NCI-H2029 (cell line): ENCODE measurements at regions not wholly inside any gene's neighbourhood (a gene's known extent, or its start where the extent isn't known, plus 50 kb on each side); places are given as distances from the start of the nearest gene placed in this dataset.

Experiments used
- DNase-seq: peaks from one replicate; lab custom pipeline; 2025; lab: John Stamatoyannopoulos, UW

- no peak for DNase-seq
These were observed 309.2 kb upstream of the ZMIZ1 start for GRCh38 chr10:78759456-78760120.

DNA sequence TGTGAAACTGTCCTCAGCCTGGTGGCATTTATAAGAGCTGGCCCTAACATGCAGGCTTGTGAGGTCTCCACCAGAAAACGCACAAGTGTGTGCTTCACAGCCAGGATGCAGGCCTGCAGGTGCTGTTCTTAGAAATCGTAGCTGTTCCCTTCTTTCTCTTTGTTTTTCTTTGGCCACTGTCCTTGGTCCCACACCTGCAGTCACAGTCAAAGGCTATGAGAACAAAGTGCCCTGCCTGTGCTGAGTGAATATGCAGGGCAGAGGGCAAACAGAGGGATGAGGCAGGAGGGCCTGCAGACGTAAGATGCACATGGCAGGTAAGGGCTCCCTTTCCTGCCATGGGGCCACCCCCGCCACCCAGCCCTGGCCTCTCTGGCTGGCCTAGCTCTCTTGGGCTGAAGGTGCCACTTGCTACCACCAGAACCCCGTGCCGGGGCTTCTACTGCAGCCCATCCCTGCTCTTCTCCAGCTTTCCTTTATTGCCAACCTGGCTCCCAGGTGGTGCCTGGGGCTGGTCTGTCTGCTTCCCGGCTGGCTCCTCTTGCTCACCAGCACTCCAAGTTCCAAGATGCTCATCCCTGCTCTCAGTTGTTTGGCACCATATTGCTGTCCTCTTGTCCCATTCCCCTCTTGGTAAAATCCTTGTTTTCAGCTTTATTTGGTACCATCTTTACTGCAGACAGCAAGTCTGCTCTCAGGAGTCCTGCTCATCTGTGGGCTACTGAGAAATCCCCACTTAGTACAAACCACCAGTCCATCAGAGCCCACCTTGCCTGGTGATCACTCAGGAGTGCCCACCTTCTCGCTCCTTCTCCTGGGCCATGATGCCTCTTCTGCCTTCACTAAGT lies 308.1 kb upstream of the ZMIZ1 start:
- no peak for DNase-seq

DNA sequence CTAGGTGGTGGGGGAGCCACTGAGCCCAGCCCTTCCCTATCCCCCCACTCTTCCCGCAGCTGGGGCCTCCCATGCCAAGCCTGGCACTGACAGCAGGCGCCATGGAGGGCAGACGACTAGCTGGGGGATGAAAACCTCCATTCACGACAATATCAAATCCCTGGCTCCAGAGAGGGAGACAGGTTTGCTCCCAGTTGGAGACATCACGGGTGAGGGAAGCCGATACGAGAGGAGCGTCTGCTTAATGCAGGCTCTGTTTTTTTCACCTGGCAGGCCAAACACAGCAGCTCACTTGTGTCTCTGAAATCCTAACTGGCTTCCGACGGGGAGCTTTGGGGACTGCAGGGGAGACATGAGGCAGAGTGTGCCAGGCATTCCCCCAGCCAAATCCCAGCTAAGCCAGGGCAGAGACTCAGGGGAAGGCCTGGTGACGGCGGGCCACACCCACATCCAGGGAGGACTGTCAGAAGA lies 307.4 kb upstream of the ZMIZ1 start:
- no peak for DNase-seq

- DNase-seq = no peak
These were observed 306.6 kb upstream of the ZMIZ1 start for GRCh38 chr10:78762086-78762630.

- DNase-seq = no peak
These were observed 305.5 kb upstream of the ZMIZ1 start for GRCh38 chr10:78763234-78763633.

DNA sequence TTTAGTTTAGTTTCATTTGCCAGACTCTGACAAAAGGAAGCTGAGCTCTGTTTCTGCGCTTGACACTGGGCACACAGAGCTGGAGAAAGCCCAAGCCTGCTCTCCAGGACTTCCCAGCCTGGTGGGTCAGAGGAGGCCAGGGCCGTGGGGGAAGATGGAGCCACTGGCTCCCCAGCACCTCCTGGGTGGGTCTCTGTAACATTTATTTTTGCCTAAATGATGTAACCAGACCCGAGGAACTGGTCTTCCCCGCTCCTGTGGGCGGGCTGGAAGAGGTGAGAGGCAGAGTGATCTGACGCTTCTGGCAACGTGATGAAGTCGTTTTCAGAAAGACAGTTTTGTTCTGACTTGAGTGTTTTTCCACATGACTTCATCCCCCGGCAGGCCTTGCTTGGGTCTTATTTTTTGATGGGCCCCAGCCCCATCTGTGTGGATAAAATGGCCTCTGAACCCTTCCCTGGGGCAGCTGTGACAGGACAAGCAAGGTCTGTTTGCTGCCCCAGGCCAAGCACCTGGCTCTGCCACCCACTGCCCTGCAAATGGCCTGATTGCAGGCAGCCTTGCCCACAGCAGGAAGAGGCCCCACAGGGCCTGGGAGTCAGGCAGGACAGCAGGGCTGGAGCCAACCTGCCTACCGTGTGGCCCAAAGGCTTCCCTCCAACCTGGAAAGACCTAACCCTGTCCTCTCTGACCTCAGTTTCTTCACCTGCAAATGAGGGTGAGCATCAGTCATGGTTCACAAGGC lies 304.9 kb upstream of the ZMIZ1 start:
- DNase-seq = no peak

DNA sequence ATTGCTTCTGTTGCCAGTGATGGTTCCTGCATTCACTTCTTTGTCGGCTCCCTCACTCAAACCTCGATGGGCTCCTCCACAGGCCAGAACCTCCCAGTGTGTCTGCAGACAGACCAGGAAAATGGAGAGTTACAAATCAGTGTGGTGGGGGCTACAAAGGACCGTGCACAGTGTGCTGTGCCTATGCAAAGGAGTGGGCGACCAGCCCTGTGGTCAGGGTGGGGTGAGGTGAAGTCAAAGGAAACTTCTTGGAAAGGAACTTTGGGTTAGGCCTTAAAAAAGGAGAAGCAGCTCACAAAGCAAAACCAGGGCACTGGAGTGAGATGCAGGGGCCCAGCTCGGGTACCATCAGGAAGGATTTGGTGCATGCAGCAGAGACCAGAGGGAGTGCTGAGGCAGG lies 304.3 kb upstream of the ZMIZ1 start:
- DNase-seq = no peak

GRCh38 chr10:78764846-78765430 lies 303.8 kb upstream of the ZMIZ1 start:
- no peak for DNase-seq

DNA sequence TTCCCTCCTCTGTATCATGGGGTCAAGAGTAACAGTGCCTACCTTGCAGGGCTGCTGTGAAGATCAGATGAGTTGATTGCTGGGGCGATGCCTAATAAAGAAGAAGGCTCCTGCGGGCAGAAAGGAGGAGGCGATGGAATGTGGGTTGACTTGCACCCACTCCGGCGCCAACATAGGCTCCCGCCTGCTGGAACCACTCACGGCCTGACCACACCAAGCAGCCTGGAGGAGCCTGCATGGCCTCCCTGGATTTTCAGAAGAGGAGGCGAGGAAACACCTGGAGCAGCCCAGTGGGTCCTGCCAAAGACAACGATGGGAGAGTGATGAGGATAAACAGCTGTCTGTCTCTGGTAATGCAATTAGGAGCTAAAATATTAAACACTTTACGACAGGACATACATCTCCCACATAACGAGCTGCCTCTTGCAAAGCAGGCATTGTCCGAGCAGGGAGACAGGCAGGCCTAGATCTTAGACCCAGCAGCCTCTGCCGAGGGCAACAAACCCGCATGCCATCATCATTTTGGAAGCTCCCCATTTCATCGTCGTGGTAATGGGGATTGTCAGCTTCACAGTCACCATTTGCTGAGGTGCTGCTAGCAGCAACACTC lies 302.9 kb upstream of the ZMIZ1 start:
- no peak for DNase-seq

DNA sequence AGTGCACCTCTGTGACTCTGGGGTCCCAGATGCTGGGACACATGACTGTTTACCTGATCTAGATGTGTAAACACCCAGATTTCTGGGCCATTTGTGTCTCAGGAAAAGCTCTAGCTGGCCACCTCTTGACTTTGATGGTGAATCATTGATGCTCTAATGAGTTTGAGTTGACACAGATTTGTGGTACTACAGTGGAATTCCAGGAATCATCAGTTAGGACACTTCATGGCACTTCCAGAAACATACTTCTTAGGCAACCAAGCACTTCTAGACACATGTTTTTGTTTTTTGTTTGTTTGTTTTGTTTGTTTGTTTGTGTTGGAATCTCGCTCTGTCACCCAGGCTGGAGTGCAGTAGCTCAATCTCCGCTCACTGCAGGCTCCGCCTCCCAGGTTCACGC lies 302.2 kb upstream of the ZMIZ1 start:
- no peak for DNase-seq

DNA sequence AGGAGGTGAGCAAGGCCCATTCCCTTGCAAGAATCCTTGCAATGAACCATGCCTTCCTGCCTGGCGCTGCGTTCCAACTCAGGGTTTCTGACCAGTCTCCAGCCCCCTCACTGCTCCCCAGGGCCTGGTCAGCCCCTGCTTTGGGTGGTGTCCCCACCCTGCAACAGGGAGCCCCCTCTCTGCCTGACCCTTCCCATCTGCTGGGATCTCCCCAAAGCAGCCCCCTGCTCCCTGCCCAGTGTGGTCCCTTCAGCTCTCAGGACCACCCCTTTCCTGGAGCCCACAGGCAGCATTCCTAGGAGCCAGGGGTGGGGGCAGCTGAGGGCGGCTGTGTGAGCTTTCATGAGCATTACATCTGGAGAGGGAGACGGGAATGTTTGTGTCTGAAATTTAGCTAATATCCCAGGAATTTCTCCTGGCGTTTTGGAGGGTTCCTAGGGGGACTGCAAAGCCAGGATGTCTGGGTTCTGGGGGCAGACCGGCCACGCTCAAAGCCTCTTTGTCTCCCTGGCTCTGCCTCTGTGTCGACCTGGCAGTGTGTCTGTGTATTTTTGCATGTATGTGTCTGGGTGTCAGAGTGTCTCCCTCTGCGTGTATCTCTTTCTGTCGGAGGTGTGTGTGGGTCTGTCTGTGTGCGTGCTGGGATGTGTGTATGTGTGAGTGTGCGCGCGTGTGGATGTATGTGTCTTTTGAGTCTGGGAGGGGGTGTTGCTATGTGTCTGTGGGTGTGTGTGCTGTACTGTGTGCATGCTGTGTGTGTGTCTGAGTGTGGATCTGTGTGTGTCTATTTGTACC lies 300.5 kb upstream of the ZMIZ1 start:
- DNase-seq = no peak

GRCh38 chr10:78768876-78769275 lies 299.9 kb upstream of the ZMIZ1 start:
- DNase-seq = no peak

DNA sequence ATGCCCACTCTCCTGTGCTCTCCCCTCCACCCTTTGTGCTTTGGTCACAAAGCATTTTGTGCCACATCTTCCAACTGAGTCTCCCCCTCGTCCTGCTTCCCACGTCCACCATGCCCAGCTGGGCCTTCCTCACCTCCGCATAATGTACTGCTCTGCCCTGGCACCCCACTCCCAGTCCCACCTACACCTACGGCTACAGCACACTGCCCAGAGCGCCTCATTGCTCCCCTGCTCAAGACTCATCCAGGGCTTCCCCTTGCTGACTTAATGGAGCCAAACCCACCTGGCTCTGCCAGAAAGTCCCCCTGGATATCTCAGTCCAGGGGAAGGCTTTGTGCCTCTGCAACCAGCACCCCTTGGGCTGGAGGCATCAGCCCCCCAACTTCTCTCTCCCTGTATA lies 299.2 kb upstream of the ZMIZ1 start:
- no peak for DNase-seq

- no peak for DNase-seq
These were observed 298.3 kb upstream of the ZMIZ1 start for GRCh38 chr10:78770167-78771090.

DNA sequence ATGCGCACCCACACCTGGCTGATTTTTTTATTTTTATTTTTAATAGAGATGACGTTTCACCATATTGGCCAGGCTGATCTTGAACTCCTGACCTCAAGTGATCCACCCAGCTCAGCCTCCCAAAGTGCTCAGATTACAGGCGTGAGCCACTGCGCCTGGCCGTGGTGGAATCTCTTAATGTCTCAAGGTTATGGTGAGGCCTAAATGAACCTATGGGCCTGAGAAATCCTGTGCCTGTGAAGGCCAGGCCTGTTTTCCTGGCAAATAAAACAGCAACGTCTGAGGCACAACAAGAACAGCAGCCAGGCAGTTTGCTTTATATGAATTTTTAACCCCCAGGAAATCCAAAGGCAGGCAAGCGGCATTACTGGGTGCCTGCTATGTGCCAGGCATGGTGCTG lies 297.5 kb upstream of the ZMIZ1 start:
- no peak for DNase-seq

- no peak for DNase-seq
These were observed 296.8 kb upstream of the ZMIZ1 start for GRCh38 chr10:78771808-78772455.

DNA sequence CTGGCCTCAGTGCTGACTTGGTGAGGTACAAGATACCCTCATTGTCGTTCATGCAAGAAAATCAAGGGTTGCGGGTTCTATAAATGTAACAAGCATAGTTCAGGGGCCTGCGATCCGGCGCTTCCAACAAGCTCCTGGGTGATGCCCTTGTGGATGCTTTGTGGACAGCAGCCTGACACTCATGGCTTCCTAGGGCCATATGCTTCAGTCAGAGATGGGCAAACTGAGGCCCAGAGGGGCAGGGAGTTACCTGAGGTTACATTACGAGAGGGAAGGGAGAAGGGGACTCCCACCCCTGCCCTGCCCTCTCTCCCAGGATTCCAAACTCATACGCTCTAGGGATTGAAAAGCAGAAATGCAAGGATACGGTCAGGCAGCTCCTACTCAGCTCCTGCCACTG lies 296.3 kb upstream of the ZMIZ1 start:
- DNase-seq = no peak

GRCh38 chr10:78772986-78773530 lies 295.7 kb upstream of the ZMIZ1 start:
- DNase-seq = no peak

DNA sequence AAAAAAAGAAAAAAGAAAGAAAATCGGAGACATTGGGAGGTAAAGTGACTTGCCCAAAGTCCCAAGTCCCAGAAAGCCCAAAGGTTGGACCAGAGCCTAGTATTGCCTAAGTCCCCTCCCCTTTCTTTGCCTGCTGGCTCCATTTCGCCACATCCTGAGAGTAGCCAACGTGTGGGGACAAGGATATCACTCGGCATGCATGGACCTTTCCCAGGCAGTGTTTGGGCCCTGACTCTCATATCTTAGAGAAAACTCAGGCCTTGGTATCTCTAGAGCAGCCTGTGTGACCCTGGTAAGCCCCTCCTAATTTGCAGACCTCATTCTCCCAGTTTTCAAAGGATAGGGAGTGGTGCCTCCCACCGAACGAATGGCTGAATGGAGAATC lies 294.2 kb upstream of the ZMIZ1 start:
- DNase-seq = no peak
